ENCODE measurements at regions not wholly inside any gene's neighbourhood (a gene's known extent, or its start where the extent isn't known, plus 50 kb on each side); places are given as distances from the start of the nearest gene placed in this dataset.
"Not testable (repeated sequence)": the region's sequence is repeated elsewhere in the genome, so short reads cannot be mapped to it uniquely, and the experiment has no call there.

DNA sequence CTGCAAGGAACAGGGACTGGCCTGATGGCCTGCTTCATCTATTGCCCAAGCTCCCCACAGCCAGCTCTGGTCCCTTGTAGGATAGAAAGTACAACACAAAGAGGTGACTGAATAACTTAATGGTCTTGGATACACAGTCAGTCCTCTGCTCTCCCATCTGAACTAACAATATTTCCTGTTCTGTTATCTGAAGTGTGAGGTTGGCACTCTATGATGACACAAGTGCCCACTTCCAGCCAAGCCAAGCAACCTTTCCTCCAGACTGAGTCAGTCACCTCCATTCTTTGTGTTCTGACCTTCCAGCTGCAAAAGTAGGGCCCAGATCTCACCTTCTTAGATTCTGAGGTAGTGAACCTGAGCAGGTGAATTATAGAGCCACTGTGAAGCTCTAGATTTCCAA lies 77.8 kb upstream of the NOTCH2NLA start:
- H3K27ac Mint-ChIP-seq, H3K27me3 Mint-ChIP-seq: not testable (repeated sequence)
- ATAC-seq, result peak; percentile 33

DNA sequence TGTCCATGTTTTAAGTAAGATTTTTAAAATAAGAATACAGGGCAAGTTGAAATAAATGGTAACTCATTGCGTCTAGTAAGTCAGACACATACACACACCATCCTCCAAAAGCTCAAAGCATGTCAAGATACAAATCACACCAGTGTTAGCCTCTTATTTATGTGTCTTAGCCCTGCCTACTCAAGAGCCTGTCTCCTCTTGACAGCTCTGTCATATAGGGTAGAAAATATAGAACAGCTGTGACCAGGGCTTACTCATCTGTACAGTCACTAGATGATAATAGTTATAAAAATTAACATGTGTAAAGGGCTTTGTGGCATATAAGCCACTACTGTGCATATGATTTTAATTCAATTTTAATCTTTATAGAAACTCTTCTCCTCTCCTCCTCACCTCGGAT lies 76.6 kb upstream of the NOTCH2NLA start:
- not testable (repeated sequence) for H3K4me1 Mint-ChIP-seq; H3K4me3 Mint-ChIP-seq; H3K27ac Mint-ChIP-seq; DNase-seq; H3K36me3 Mint-ChIP-seq (ENCODE audit: low read depth); H3K27me3 Mint-ChIP-seq; H3K9me3 Mint-ChIP-seq
- ATAC-seq, result peak; percentile 52

More for the DNA sequence above, 77.8 kb upstream of the NOTCH2NLA start:
- H3K4me1 Mint-ChIP-seq; DNase-seq; H3K4me3 Mint-ChIP-seq; H3K36me3 Mint-ChIP-seq (ENCODE audit: low read depth); H3K9me3 Mint-ChIP-seq: not testable (repeated sequence)

DNA sequence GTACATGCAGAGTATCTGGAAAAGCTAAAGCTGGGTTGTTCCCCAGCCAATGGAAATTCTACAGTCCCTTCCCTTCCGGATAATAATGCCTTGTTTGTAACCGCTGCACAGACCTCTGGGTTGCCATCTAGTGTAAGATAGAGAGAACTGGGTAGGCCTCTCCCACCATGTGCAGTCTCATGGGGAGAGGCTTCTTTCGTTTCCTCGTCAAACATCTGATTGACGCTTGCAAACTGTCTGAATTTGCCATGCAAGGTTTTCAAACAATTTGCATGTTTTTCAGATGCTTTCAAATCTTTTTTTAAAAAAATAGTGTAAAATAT lies 69.7 kb upstream of the NOTCH2NLA start:
- not testable (repeated sequence) for DNase-seq; H3K4me1 Mint-ChIP-seq; H3K27me3 Mint-ChIP-seq; H3K9me3 Mint-ChIP-seq; H3K36me3 Mint-ChIP-seq (ENCODE audit: low read depth); H3K27ac Mint-ChIP-seq; H3K4me3 Mint-ChIP-seq
- ATAC-seq, result peak; percentile 98

DNA sequence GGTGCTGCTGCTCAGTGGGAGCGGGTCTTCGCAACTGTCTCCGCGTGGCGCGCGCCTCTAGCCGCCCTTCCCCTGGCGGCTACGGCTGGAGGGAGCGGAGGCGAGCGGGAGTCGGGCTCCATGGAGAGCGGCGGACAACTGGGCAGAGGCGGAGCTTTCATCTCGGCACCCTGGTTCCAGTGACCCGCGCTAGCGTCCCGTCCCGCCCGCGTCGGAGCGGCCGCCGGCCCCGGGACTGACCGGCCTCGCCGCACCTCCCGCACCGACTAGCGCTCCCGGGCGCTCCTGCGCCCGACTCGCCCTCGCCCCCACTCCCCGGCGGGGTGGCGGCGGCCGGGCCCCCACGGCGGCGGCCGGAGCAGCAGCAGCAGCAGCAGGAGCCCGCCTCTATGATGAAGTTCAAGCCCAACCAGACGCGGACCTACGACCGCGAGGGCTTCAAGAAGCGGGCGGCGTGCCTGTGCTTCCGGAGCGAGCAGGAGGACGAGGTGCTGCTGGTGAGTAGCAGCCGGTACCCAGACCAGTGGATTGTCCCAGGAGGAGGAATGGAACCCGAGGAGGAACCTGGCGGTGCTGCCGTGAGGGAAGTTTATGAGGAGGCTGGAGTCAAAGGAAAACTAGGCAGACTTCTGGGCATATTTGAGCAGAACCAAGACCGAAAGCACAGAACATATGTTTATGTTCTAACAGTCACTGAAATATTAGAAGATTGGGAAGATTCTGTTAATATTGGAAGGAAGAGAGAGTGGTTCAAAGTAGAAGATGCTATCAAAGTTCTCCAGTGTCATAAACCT lies 69.2 kb upstream of the NOTCH2NLA start:
- not testable (repeated sequence) for H3K4me1 Mint-ChIP-seq; H3K4me3 Mint-ChIP-seq; H3K27ac Mint-ChIP-seq; DNase-seq; H3K27me3 Mint-ChIP-seq; H3K36me3 Mint-ChIP-seq (ENCODE audit: low read depth); H3K9me3 Mint-ChIP-seq
- peak; percentile 71 for ATAC-seq

DNA sequence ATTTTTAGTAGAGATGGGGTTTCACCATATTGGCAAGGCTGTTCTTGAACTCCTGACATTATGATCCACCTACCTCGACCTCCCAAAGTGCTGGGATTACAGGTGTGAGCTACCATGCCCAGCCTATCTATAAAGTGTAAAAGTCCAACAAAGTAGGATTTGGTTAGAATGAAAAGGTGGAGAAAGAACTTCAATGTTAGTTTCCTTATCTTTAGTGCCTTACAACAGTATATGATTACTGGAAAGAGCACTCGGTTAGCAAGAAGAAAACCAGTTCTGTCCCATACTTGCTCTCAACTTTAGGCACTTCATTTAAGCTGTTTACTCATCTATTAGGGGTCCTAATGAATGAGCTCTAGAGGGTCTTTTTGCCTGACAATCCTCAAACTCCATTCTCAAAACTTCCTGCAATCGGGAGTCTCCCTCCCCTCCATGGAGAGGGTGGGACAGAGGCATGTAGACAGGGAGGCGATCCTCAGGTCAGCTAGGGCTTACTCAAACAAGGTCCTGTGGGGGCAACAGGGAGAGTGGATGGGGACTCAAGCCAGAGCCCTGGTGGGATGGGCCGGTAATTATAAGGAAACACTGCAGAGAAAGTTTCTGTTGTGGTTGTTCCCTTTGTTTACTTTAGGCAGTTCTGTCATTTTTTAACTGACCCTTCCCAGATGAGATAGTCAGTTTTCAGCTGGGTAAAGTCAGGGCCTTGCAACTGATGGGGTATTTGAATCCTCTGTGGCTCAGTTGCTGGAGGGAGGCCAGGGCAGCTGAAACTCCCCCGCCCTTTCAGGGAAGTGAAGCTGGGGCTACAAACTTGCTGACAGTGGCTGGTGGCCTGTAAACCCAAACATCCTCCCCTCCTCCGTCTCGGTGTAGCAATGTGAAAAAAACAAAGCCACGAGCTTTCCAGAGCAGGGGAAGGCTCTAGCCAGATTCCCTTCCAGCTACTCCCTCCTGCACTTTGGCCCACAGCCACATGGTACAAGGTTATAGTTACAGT lies 64.4 kb upstream of the NOTCH2NLA start:
- not testable (repeated sequence) for ATAC-seq; H3K27me3 Mint-ChIP-seq; H3K36me3 Mint-ChIP-seq (ENCODE audit: low read depth); H3K9me3 Mint-ChIP-seq; DNase-seq; H3K27ac Mint-ChIP-seq; H3K4me1 Mint-ChIP-seq; H3K4me3 Mint-ChIP-seq

DNA sequence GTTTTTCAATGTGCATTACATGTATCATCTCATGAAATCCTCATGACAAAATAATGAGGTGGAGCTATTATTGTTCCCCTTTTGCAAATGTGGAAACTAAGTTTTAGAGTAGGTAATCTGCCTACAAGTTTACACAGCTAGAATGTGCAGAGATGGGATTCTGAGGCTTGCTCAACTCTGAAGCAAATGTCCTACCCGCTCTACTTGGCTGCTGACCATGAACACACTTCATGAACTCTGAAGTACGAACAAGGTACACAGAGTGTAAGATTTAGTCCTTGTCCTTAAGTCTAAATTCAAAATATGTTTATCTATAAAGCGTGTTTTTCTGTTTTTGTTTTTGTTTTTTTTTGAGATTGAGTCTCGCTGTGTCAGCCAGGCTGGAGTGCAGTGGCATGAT lies 63.6 kb upstream of the NOTCH2NLA start:
- not testable (repeated sequence) for H3K27ac Mint-ChIP-seq

DNA sequence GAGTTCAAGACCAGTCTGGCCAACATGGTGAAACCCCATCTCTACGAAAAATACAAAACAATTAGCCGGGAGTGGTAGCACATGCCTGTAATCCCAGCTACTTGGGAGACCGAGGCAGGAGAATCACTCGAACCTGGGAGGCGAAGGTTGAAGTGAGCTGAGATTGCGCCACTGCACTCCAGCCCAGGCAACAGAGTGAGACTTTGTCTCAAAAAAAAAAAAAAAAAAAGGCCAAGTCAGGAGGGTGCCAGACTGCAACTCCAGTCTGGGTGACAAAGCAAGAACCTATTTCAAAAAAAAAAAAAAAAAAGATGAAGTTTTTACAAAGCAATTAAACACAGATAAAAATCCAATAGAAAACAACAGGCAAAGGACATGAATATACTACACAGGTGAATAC lies 59.1 kb upstream of the NOTCH2NLA start:
- not testable (repeated sequence) for ATAC-seq; H3K36me3 Mint-ChIP-seq (ENCODE audit: low read depth); H3K27ac Mint-ChIP-seq; H3K9me3 Mint-ChIP-seq; H3K4me3 Mint-ChIP-seq; DNase-seq; H3K27me3 Mint-ChIP-seq; H3K4me1 Mint-ChIP-seq

More for the DNA sequence above, 63.6 kb upstream of the NOTCH2NLA start:
- not testable (repeated sequence) for ATAC-seq; DNase-seq; H3K27me3 Mint-ChIP-seq; H3K4me3 Mint-ChIP-seq; H3K9me3 Mint-ChIP-seq; H3K4me1 Mint-ChIP-seq; H3K36me3 Mint-ChIP-seq (ENCODE audit: low read depth)

DNA sequence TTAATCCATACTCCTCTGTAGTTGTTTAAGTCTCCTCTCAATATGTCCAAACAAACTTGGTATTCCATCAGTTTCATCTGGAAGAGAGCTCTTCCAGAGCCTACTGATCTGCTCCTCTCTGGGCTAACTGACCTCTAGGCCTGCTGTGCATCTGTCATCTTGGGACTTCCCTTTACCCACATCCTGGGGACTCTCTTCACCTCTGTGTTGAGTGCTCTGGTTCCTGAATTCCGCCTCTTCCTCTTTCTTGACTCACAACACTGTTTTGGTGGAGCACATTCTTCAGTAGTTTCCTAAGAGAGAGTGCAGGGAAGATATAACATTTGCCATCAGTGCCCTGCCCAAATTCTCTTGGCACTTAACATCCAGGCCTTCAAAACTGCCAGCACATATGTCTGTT lies 55.9 kb upstream of the NOTCH2NLA start:
- not testable (repeated sequence) for H3K27ac Mint-ChIP-seq; H3K4me1 Mint-ChIP-seq; DNase-seq; H3K4me3 Mint-ChIP-seq; H3K36me3 Mint-ChIP-seq (ENCODE audit: low read depth); H3K27me3 Mint-ChIP-seq; H3K9me3 Mint-ChIP-seq
- peak; percentile 80 for ATAC-seq

DNA sequence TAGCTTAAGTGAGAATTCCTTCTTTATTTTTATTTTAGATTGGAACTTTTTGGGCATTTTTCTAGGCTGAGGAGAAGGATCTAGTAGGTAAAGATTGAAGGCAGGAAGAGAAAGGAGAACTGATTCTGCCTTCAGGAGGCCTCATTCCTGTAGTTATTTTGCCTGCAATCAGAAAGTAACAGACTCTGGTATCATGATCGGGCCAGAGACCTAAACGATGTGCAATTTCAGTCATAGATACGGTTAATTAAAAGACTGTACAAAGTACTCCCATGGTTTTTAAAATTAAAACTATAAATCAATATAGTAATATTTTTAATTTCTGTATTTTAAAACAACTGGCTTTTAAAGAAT lies 54.7 kb upstream of the NOTCH2NLA start:
- not testable (repeated sequence) for H3K4me3 Mint-ChIP-seq; ATAC-seq; H3K27ac Mint-ChIP-seq; H3K9me3 Mint-ChIP-seq; DNase-seq; H3K27me3 Mint-ChIP-seq; H3K4me1 Mint-ChIP-seq; H3K36me3 Mint-ChIP-seq (ENCODE audit: low read depth)

DNA sequence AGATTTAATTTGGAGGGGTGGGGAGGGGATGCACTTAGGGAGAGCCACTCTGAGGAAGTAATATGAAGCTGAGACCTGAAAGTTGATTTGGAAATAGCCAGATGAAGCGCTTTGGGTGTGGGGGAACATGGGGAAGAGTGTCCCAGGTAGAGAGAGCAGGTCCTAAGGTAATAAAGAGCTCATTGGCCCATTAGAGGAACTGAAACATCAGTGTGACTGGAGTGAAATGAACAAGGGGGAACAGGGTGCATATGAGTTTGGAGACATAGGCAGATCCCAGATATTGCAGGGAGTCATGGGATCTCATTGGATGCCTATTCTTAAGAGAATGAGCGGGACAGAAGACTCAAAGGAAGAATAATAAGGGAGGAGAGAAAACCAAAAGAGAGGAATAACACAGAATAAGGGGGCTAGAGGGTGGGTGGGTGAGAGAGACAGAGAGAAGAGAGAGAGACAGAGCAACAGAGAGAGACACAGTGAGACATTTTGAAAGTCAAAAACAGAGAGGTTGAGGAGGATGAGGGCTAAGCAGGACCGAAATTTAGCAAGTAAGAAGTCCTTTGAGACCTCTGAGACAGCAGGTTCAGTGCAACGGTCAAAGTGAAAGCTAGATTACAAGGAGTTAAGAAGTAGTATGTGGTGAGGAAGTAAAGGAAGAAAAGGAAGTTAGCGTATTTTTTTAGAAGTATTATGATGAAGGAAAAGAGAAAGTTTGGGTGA lies 54.1 kb upstream of the NOTCH2NLA start:
- DNase-seq; H3K4me1 Mint-ChIP-seq; H3K36me3 Mint-ChIP-seq (ENCODE audit: low read depth); H3K9me3 Mint-ChIP-seq; H3K27me3 Mint-ChIP-seq; H3K4me3 Mint-ChIP-seq; H3K27ac Mint-ChIP-seq: not testable (repeated sequence)
- peak; percentile 76 for ATAC-seq

DNA sequence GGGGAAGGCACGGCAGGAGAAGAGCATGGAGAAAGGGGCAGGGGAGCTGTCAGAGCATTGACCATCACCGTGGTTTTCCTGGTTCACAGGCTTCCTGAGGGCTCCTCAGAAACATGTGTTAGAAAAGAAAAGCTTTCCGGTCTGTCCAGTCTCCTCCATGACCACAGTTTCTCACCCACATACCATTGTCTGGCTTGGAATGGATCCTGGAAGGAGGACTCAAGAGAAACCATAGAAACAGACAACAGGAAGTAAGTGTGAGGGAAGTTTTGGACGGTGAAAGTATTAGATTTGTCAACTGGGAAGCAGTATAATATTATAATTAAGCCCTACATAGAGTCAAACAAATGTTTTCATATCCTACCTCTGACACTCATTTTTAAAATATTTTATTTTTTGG lies 52.7 kb upstream of the NOTCH2NLA start:
- not testable (repeated sequence) for ATAC-seq

DNA sequence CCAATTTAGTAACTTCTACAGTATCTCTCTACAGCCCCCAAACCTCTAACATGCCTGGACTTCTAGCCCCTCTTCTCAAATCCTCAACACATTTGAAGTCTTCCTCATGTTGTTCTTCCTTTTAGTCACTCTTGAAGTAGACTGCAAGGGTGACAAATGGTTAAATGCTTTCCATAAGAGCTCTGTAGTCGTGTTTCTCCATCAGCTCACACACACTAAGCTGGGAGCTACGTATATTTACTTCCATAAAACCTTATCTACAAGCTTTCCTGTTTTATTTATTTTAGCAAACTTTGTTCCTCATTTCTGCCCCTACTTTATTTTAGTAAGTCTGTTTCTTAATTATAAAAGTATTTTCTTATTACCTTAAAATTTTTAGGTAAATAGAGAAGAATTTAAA lies 49.9 kb upstream of the NOTCH2NLA start:
- not testable (repeated sequence) for H3K27ac Mint-ChIP-seq; H3K27me3 Mint-ChIP-seq; H3K36me3 Mint-ChIP-seq (ENCODE audit: low read depth); H3K4me1 Mint-ChIP-seq; H3K4me3 Mint-ChIP-seq; DNase-seq; H3K9me3 Mint-ChIP-seq; ATAC-seq

More for the DNA sequence above, 52.7 kb upstream of the NOTCH2NLA start:
- H3K9me3 Mint-ChIP-seq; DNase-seq; H3K4me1 Mint-ChIP-seq; H3K4me3 Mint-ChIP-seq; H3K36me3 Mint-ChIP-seq (ENCODE audit: low read depth); H3K27me3 Mint-ChIP-seq; H3K27ac Mint-ChIP-seq: not testable (repeated sequence)

Measured in activated naive CD8-positive, alpha-beta T cell treated with anti-CD3 and anti-CD28 coated beads, Interleukin-2, amount 50 U/mL, for 24 hours (primary cell).